Activated B cell treated with CpG ODN at 0.5 μM for 24 hours (primary cell): ENCODE measurements at regions not wholly inside any gene's neighbourhood (a gene's known extent, or its start where the extent isn't known, plus 50 kb on each side); places are given as distances from the start of the nearest gene placed in this dataset.

Experiments used
- ATAC-seq: fragments of 200-7000 bp; cut with Tn5 transposase; one replicate; pipeline ENCODE4 v1.10.0; 2021; ENCODE audit warnings: low read depth, mild to moderate bottlenecking, moderate library complexity
- CTCF ChIA-PET: fragments of 350-600 bp; sonication (Branson Sonifier 250); formaldehyde crosslinking; loops from one replicate; lab custom pipeline; 2021; ENCODE audit warnings: antibody characterized with exemption; lab: Charles Lee
- POLR2A ChIA-PET: fragments of 350-600 bp; sonication (Branson Sonifier 250); formaldehyde crosslinking; loops from one replicate; lab custom pipeline; 2021; ENCODE audit warnings: antibody characterized with exemption; lab: Charles Lee
- DNase-seq: peaks from one replicate; pipeline ENCODE4 v3.0.0; 2022
- H3K27ac Mint-ChIP-seq: one replicate; pipeline ENCODE4 v1.8.0; 2020; ENCODE audit warnings: mixed read lengths
- H3K27me3 Mint-ChIP-seq: one replicate; pipeline ENCODE4 v1.8.0; 2021; ENCODE audit warnings: mixed read lengths
- H3K36me3 Mint-ChIP-seq: one replicate; pipeline ENCODE4 v1.8.0; 2021; ENCODE audit warnings: low read depth, mixed read lengths
- H3K4me1 Mint-ChIP-seq: one replicate; pipeline ENCODE4 v1.8.0; 2021; ENCODE audit warnings: mixed read lengths
- H3K4me3 Mint-ChIP-seq: one replicate; pipeline ENCODE4 v1.8.0; 2020; ENCODE audit warnings: mild to moderate bottlenecking, mixed read lengths
- H3K9me3 Mint-ChIP-seq: one replicate; pipeline ENCODE4 v1.8.0; 2020; ENCODE audit warnings: mixed read lengths
- CTCF ChIP-seq: fragments of 200-600 bp; IDR thresholded peaks from one replicate; pipeline ENCODE4 v1.8.0; 2022; ENCODE audit warnings: antibody characterized with exemption, mild to moderate bottlenecking
- intact Hi-C: fragments of 100-400 bp; cut with micrococcal nuclease; formaldehyde crosslinking; loops from one replicate; pipeline ENCODE4 v1.15.1; 2024

GRCh38 chr16:35532576-35532975 lies 2073.2 kb downstream of the TP53TG3F start:
- no peaks in the 10 kb centered on the region for H3K36me3 Mint-ChIP-seq
- H3K27me3 Mint-ChIP-seq: no peaks in the 10 kb centered on the region
- no peak overlapping the region for H3K4me3 Mint-ChIP-seq
- ChIA-PET CTCF (no interaction called here), POLR2A (no interaction called here)
- no peaks in the 10 kb centered on the region for H3K4me1 Mint-ChIP-seq
- H3K9me3 Mint-ChIP-seq: peaks cover 8% of the 10 kb centered on the region
- no peak overlapping the region for H3K27ac Mint-ChIP-seq
- no peak for ATAC-seq
- no peak for DNase-seq
- TF ChIP-seq CTCF: no peak
- intact Hi-C loops: no loop called here

- DNase-seq (no peak), ATAC-seq (no peak)
- H3K4me1 Mint-ChIP-seq: no peaks in the 10 kb centered on the region
- H3K36me3 Mint-ChIP-seq: no peaks in the 10 kb centered on the region
- H3K27me3 Mint-ChIP-seq: no peaks in the 10 kb centered on the region
- no peak overlapping the region for H3K4me3 Mint-ChIP-seq
- CTCF ChIA-PET: no interaction called here
- POLR2A ChIA-PET: no interaction called here
- H3K27ac Mint-ChIP-seq: no peak overlapping the region
- peaks cover 5% of the 10 kb centered on the region for H3K9me3 Mint-ChIP-seq
- intact Hi-C loops: no loop called here
- TF ChIP-seq CTCF: no peak
Observed at GRCh38 chr16:35533683-35534082, 2074.3 kb downstream of the TP53TG3F start.

GRCh38 chr16:35543486-35543885 lies 2084.1 kb downstream of the TP53TG3F start:
- Mint-ChIP-seq H3K27me3 (no peaks in the 10 kb centered on the region), H3K36me3 (no peaks in the 10 kb centered on the region), H3K27ac (no peak overlapping the region), H3K4me3 (no peak overlapping the region), H3K9me3 (no peaks in the 10 kb centered on the region), H3K4me1 (no peaks in the 10 kb centered on the region)
- POLR2A ChIA-PET: no interaction called here
- CTCF ChIA-PET: no interaction called here
- no peak for TF ChIP-seq CTCF
- intact Hi-C loops: no loop called here
- ATAC-seq: no peak
- DNase-seq: no peak

- no peak for TF ChIP-seq CTCF
- Mint-ChIP-seq H3K27me3 (no peaks in the 10 kb centered on the region), H3K9me3 (peaks cover 11% of the 10 kb centered on the region), H3K4me3 (no peak overlapping the region), H3K36me3 (no peaks in the 10 kb centered on the region), H3K27ac (no peak overlapping the region), H3K4me1 (no peaks in the 10 kb centered on the region)
- intact Hi-C loops: no loop called here
- DNase-seq (no peak), ATAC-seq (no peak)
- ChIA-PET POLR2A (no interaction called here), CTCF (no interaction called here)
Observed at GRCh38 chr16:35552763-35553162, 2093.4 kb downstream of the TP53TG3F start.

GRCh38 chr16:35557731-35558130 lies 2098.3 kb downstream of the TP53TG3F start:
- TF ChIP-seq CTCF: no peak
- ChIA-PET CTCF (no interaction called here), POLR2A (no interaction called here)
- DNase-seq (no peak), ATAC-seq (no peak)
- no peaks in the 10 kb centered on the region for H3K27me3 Mint-ChIP-seq
- no peaks in the 10 kb centered on the region for H3K4me1 Mint-ChIP-seq
- intact Hi-C loops: no loop called here
- H3K36me3 Mint-ChIP-seq: no peaks in the 10 kb centered on the region
- peaks cover 11% of the 10 kb centered on the region for H3K9me3 Mint-ChIP-seq
- H3K27ac Mint-ChIP-seq: no peak overlapping the region
- H3K4me3 Mint-ChIP-seq: no peak overlapping the region
